HG03378 (cell line): ENCODE measurements at regions not wholly inside any gene's neighbourhood (a gene's known extent, or its start where the extent isn't known, plus 50 kb on each side); places are given as distances from the start of the nearest gene placed in this dataset.
A peak's percentile ranks its signal among the peaks of the same experiment; 100 is the strongest.
"Not testable (repeated sequence)": the region's sequence is repeated elsewhere in the genome, so short reads cannot be mapped to it uniquely, and the experiment has no call there.

Experiments
- ATAC-seq: cut with Tn5 transposase; IDR thresholded peaks from one replicate; pipeline ENCODE4 v1.9.1; 2021; ENCODE audit warnings: mild to moderate bottlenecking, moderate library complexity; ENCODE audit not compliant: unreplicated experiment

DNA sequence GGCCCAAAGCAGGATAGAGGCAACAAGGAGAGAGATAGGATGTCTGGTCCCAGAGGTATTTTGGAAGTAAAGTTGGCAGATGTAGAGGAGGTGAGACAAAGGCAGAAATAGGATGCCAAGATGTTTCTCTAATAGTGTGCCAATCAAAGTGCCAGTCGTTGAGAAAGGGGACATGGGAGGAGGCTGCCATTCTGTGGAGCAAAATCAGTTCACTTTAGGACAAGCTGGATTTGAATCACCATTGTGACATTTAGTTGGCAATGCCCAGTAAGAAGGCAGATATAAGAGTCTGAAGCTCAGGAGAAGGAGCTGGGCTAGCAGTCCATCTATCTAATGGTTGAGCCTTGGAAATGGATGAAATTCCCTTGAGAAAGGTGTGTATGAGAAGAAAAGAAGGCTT is 53.8 kb downstream of the ADRB2 start:
- no peak for ATAC-seq

DNA sequence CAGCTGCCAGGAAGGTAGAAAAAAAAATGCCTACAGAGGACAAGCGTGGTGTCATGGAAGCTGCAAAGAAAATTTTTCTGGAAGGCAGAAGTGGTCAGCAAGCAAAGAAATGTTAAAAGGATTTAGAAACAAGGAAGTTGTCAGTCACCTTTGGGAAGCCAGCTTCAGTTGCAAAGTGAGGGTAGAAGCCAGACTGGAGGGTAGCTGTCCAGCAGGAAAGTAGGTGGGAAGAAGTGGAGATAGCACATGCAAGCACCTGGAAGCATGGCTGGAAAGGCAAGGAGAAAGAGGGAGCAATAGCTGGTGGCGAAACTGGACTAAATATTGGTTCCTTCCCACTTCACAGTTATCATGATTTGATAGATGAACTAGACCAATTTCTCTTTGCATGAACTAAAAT is 54.3 kb downstream of the ADRB2 start:
- ATAC-seq, result no peak

DNA sequence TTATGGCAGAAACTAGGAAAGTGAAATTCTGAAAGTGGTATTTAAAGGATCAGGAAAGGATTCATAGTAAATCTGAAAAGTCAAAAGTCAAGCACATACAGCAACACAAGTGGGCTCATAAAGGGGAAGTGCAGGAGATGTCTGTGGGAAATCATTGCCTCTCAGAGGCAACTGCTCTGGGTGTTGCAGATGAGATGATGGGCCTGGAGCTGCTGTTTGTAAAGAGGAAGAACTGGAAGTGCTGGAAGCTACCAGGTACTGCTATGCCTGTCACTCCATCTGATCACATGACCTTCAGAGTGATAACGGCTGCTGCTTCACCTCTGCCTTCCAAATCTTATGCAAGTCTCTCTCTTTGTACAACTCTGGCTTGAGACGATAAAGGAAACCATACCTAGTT is 55.9 kb downstream of the ADRB2 start:
- no peak for ATAC-seq

DNA sequence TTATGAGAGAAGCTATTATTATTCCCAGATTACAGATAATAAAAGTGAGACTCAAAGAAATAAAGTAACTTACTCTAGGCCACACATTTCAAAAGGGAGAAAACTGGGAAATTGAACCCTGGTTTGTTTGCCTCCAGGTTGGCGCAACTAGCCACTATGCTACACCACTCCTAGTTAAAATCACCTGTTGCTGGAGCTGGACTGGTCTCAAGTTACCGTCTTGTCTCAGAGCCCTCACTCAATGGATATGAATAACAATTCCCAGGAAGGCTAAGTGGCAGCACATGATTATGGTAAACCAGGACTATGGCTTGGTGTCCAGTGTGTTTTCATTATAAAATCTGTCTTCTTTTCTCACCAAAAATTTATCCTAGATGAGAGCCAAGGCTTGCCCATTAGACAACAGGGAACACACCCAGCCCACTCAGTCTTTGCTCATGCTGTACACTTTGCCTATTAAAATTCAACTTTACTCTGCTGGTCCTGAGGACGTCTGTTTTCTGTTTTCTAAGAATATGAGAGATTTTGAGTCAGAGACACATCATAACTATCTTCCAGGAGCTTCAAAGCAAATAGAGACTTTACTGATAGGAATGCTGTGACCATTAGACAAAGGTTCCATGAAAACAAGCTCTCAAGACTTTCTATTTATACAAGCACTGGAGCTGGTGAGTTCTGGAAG is 58.1 kb downstream of the ADRB2 start:
- no peak for ATAC-seq

DNA sequence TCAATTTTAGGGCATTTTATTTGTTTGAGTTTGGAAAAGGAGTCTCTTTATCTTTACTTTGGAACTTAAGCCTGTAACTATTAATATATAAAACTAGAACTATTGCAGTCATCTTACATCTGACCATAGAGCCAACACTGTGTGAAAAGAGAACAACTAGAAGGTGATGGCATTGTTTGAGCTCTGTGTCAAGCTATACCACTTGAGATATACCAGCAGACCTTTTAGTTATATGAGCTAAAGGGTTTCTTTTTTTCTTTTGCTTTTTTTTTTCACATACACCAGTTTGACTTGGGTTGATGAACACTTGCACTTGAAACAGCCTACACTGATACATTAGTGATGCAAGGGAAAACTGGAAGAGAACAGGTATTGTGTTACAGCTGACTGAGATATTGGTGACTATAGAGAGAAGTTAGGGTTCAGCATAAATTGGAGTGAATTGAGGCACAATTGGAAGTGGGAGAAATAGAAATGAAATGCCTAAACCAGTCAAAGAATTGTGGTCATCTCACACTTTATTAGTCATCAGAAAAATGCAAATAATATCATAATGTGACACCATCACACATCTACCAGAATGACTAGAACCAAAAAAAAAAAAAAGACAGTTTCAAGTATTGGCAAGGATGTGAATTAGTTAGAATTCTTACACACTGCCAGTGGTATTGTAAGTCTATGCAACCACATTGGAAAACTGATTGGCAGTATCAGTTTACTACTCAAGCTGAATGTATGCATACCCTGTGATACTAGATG is 60.9 kb downstream of the ADRB2 start:
- peak; percentile 82 for ATAC-seq

DNA sequence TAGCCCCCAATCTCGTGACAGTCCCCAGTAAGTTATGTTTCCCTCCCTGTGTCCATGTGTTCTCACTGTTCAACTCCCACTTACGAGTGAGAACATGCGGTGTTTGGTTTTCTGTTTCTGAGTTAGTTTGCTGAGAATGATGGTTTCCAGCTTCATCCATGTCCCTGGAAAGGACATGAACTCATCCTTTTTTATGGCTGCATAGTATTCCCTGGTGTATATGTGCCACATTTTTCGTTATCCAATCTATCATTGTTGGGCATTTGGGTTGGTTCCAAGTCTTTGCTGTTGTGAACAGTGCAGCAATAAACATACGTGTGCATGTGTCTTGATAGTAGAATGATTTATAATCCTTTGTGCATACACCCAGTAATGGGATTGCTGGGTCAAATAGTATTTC is 63.5 kb downstream of the ADRB2 start:
- not testable (repeated sequence) for ATAC-seq

DNA sequence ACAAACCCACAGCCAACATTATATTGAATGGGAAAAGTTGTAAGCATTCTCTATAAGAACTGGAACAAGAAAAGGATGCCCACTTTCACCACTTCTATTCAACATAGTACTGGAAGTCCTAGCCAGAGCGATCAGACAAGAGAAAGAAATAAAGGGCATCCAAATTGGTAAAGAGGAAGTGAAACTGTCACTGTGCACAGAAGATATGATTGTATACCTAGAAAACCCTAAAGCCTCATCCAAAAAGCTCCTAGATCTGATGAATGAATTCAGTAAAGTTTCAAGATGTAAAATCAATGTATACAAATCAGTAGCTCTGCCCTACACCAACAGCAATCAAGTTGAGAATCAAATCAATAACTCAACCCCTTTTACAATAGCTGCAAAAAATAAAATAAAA is 69.0 kb downstream of the ADRB2 start:
- not testable (repeated sequence) for ATAC-seq

DNA sequence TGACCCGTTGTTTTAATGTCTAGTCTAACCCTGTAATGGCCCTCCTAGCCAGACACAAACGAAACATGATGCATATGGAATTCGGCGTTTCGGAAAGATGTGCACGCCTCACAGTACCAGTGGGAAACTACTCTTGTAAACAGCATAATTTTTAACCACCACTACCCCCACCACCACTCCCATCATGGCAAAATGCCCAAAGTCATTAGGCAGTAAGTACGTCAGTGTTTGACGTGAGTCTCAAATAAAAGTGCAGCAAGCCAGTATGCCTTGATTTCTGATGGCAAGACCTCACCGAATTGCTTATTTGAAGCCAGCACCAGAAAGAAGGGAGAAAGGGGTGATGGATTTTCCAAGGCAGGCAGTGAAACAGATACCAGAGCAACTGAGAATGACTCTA is 71.4 kb downstream of the ADRB2 start:
- ATAC-seq, result no peak

DNA sequence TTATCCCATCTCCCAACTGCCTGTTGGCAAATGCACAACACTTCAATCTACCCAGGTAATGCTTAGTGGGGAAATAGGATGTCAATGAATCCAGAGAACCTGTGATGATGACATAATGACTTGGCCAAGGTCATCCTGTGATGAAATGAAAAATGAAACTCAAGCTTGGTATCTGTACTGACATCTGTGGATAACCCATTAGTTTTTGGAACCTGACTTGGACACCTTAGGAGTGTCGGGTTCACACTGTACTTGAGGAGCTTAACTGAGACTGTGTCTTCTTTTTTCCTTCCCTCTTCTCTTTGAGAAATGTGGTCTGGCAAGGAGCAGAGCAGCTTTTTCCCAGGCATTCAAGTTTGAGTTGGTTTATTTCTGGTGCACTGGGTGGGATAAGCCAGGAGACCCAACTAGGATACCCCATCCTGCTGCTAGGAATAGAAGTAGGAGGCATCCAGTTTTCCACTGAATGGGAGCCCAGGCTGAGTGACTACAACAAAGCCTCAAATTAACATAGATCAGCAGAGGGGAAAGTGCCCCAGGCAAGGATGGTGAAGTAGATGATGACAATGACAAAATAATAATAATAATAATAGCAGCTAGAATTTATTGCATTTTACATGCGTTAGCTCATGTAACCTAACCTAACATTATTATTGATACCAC is 72.1 kb downstream of the ADRB2 start:
- no peak for ATAC-seq

DNA sequence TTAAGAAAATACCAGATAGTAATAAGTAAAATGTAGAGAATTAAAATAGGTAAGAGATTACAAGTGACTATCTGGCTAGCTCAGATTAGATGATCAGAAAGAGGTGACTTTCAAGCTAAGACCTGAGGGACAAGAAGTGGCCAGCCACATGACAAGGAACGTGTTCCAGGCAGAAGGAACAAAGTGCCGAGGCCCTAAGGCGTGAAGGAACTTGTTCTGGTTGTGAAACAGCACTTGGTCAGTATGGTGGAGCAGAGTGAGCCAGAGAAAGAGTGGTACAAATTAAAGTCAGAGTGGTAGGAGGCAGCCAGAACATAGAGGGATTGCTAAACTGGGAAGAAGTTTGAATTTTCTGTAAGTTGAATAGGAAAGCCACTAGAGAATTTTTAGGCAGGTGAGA is 73.6 kb downstream of the ADRB2 start:
- no peak for ATAC-seq

DNA sequence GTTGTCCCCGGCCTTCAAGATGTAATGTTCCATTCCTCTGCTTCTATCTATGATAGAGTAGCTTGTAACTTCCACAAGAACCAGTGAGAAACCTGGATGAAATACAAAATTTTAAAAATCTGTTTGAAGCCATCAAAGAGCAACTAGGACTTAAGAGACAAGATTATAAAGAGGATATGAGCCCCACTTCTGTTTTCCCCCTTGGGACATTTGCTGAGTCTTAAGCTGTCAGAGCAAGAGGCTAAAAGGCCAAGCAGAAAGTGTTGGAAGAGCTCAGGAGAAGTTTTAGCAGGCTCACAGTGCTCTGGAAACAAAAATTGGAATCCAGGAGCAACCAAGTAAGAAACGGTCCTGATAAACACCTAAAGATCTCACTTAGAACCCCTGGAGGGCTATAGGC is 76.1 kb downstream of the ADRB2 start:
- no peak for ATAC-seq

DNA sequence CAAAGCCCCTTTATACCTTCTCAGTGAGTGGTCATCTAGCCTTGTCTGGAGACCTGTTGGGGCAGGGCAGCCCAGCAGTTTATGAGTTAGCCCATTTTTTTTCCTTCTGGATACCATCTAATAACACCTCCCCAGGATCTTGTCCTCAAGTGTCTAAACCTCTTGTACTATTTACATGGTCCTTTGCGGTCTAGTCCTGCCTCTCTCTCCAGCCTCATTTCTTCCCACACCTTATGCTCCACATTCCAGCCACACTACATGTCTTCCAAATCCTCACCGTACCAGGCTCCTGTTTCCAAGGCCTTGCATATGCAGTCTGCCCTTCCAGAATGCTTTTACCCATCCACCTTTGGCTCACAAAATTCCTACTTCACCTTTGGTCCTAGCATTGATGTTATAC is 77.2 kb downstream of the ADRB2 start:
- no peak for ATAC-seq

DNA sequence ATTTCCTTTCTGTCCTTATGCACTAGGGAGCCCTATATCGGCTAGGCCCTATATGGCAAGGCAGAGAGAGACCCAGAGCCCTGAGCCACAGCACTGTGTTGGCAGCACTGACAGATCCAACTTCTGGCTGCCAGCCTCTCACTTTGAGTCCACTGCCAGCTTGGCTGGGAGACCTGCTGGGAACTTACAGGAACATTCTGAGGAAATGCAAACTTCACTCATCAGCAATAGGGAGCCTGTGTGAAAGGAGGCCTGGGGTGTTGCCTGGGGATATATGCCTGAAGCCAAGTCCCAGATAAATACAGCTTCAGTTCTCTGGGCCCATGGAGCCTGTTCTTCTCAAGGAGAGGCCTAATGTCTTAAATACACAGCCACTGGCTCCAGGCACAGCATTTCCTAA is 78.0 kb downstream of the ADRB2 start:
- ATAC-seq, result no peak

DNA sequence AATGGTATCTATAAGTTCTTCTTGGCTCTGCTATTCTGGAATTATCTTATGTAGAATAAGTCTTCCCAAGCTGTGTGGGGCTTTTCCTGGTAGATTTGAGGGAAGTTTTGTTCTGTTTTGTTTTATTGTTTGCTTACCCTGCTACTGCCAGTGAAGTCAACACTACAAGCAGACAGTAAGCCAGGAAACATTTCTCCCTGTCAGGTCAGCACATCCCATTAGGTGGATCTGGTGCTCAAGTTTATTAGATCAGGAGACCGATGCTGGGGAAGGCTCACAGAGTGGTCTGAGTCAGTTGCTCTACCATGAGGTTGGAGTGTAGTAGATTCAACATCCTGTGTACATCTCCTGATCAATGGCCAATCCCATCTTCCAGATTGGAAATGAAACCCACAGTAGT is 79.1 kb downstream of the ADRB2 start:
- ATAC-seq, result no peak

DNA sequence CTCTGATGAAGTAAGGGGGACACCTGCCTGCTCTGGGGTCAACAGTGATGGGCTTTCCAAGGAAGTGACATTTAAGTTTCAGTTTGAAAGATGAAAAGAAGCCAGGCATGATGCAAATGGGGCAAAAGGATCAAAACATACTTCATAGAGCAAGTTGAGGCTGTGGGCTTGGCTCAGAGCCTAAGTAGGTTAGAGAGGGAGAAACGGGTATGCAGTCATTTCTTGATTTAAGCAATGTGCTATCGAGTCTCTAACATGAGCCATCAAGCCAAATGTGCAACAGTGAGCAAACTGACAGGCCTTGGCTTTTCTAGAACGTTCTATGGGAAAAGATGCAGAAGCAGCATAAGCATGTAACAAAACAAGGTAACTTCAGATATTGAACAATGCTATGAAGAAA is 80.6 kb downstream of the ADRB2 start:
- no peak for ATAC-seq

DNA sequence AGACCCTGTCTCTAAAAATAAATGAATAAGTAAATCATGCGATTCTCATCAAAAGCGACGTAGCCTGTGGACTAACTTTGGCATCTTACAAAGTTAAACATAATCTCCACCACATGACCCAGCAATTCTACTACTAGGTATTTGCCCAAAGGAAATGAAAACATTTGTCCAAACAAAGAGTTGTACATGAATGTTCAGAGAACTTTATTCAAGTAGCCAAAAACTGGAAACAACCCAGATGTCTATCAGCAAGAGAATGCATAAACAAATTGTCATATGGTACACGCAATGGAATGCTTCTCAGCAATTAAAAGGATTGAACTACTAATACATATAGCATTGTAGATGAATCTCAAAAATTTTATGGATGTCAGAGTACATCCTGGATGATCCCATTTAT is 82.6 kb downstream of the ADRB2 start:
- no peak for ATAC-seq

DNA sequence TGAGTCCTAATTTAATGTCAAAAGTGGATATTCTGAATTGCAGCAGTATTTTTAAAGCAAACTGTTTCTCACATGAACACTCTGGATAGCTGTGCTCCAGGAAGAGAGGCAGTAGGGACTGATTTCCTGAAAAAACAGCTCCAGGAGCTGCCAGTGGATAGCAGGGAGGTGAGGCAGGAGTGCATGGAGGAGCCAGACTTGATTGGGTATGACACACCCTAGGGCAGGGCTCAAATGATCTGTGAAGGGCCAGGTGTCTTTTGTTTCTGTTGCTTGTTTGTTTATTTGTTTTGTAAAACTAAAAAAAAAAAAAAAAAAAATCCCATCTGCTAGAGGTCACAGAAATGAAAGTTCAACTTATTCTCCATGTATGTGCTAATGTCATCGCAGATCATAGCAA is 83.4 kb downstream of the ADRB2 start:
- no peak for ATAC-seq

DNA sequence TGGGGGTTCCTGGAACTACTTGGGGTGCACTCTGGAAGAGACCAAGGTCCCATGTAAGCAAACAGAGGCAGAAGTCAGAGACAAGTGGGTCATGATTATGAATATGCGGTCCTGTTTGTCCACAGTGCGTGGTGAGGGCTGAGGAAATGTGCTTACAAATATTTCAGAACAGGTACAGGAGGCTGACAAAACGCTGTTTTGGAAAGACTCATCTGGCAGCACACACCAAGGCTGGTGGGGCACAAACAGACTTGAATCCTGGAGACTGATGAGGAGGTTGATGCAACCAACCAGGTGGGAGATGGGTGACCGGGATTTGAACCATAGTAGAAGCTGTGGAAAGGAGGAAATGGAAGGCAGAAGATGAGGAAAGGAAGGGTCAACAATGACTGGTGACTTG is 83.8 kb downstream of the ADRB2 start:
- ATAC-seq, result no peak

DNA sequence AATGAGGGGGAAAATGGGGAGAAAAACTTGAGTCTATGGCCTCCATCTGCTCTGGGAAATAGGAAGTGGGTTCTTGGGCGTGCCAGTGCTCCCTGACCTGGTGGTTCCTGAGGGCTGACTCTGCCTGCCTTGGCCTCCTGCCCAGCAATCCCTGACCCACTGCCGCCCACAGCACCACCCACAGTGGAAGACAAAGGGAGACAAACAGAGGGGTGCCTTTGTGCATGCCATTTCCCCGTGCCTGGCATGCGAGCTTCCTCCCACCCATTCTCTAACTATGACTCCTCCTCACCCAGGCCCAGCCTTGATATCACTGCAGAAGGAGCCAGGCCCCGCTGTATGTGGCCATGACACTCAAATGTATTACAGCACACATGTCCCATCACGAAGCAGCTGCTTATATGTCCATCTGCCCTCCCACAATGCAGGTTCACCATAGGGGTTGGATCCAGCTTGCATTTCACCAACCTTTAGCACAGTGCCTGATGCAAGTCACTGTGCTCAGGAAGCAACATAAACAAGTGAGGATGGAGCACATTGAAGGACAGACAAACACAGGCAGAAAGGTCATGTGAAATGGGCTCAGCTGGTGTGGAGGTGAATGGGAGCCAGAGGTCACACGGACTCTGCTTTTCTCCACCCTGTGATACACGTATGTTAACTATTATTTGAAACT is 84.4 kb downstream of the ADRB2 start:
- no peak for ATAC-seq

DNA sequence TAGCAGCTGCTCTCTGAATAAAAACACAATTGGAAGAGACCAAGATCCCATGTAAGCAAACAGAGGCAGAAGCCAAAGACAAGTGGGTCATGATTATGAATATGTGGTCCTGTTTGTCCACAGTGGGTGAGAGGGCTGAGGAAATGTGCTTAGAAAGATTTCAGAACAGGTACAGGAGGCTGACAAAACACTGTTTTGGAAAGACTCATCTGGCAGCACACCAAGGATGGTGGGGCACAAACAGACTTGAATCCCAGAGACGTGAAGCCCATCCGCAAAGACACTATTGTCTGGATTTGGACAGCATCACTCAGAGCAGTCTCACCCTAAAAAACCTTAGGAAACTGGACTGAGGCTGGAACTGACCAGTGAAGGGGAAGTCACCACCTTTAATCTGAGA is 85.0 kb downstream of the ADRB2 start:
- ATAC-seq, result no peak

DNA sequence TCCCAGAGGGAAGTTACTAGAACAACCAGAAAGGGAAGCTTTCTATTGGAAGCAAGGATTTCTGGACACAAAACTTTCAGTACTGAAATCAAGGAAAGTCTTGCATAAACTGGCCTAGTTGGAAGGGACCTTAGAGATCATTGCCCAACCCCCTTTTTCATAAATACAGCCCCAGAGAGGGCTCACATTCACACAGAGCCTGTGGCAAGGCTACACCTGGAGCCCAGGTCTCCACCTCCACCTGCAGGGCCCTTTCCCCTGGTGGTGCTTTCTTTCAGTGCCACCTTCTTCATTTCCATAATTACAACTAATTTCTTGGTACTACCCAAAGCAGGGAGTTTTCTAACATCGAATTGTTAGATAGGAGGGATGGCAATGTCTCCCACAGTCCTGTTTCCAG is 85.7 kb downstream of the ADRB2 start:
- no peak for ATAC-seq
